Endothelial cell of umbilical vein (primary cell): ENCODE measurements at regions not wholly inside any gene's neighbourhood (a gene's known extent, or its start where the extent isn't known, plus 50 kb on each side); places are given as distances from the start of the nearest gene placed in this dataset.

ENCODE experiments used
- CTCF ChIP-seq, 2 donors: IDR thresholded peaks; 1 replicate in 1 of 2; 2 replicates in 1 of 2; pipeline ENCODE4 v1.5.1; 2011; ENCODE audit warnings: low read length in 2 of 2, mild to moderate bottlenecking in 2 of 2, moderate library complexity in 2 of 2, control low read depth in 1 of 2, inconsistent platforms in 1 of 2, low read depth in 1 of 2; ENCODE audit not compliant: insufficient read depth in 1 of 2; ENCODE audit errors: extremely low read depth in 1 of 2
- EZH2 ChIP-seq: IDR thresholded peaks from 2 replicates; pipeline ENCODE4 v1.6.1; 2012; ENCODE audit warnings: borderline replicate concordance, low read depth, mild to moderate bottlenecking, moderate library complexity, low read length, inconsistent platforms; ENCODE audit not compliant: severe bottlenecking
- FOS ChIP-seq: IDR thresholded peaks from 2 replicates; pipeline ENCODE4 v1.6.1; 2011; ENCODE audit warnings: mild to moderate bottlenecking, low read length, moderate library complexity, borderline replicate concordance; ENCODE audit not compliant: insufficient read depth
- GATA2 ChIP-seq: IDR thresholded peaks from 2 replicates; pipeline ENCODE4 v1.7.0; 2011; ENCODE audit warnings: low read depth, mild to moderate bottlenecking, moderate library complexity, mixed read lengths, low read length; ENCODE audit not compliant: insufficient read length, insufficient read depth
- JUN ChIP-seq: IDR thresholded peaks from 2 replicates; pipeline ENCODE4 v1.6.1; 2011; ENCODE audit warnings: borderline replicate concordance, low read depth; ENCODE audit not compliant: insufficient read length, insufficient read depth
- MAX ChIP-seq: IDR thresholded peaks from 2 replicates; pipeline ENCODE4 v1.6.1; 2011; ENCODE audit not compliant: insufficient read depth, insufficient read length
- MYC ChIP-seq: IDR thresholded peaks from one replicate; pipeline ENCODE4 v1.6.1; 2011; ENCODE audit warnings: mild to moderate bottlenecking, low read depth, low read length
- POLR2A ChIP-seq: IDR thresholded peaks from 2 replicates; pipeline ENCODE4 v1.6.1; 2012; ENCODE audit warnings: low read depth, mild to moderate bottlenecking, control low read depth, low read length
- POLR2AphosphoS5 ChIP-seq: IDR thresholded peaks from 2 replicates; pipeline ENCODE4 v1.6.1; 2012; ENCODE audit warnings: low read depth, mild to moderate bottlenecking, control low read depth, low read length, moderate library complexity; ENCODE audit not compliant: insufficient read depth

GRCh38 chr3:17985658-17986347, 243.4 kb upstream of the TBC1D5 start:
- TF ChIP-seq CTCF (IDR thresholded peaks at IDR 0.05; ENCODE audit: extremely low read depth in 1 of 2, insufficient read depth in 1 of 2, low read depth in 1 of 2, low read length in 2 of 2) (no peak), EZH2 (no peak), MYC (no peak), POLR2A (no peak), POLR2AphosphoS5 (no peak), MAX (no peak), JUN (no peak), FOS (no peak), GATA2 (no peak)
